IPS DF 4.7 (cell line): ENCODE measurements at regions not wholly inside any gene's neighbourhood (a gene's known extent, or its start where the extent isn't known, plus 50 kb on each side); places are given as distances from the start of the nearest gene placed in this dataset.

Experiments
- DNase-seq: peaks from one replicate; pipeline ENCODE4 v3.0.0-alpha.2; 2013; ENCODE audit warnings: low spot score; ENCODE audit errors: extremely low read depth

GRCh38 chr4:46196086-46196485 is 72.2 kb upstream of the GABRG1 start:
- peak; percentile 2 for DNase-seq

- DNase-seq: no peak
These were observed 61.9 kb upstream of the GABRG1 start for GRCh38 chr4:46185766-46186165.

- DNase-seq: no peak
These were observed 55.5 kb upstream of the GABRG1 start for GRCh38 chr4:46179356-46179755.
